ENCODE measurements at regions not wholly inside any gene's neighbourhood (a gene's known extent, or its start where the extent isn't known, plus 50 kb on each side); places are given as distances from the start of the nearest gene placed in this dataset.

GRCh38 chr2:129240061-129240460 is 739.4 kb upstream of the RAB6C start:
- TF ChIP-seq CTCF (IDR thresholded peaks at IDR 0.05), result no peak
- TF ChIP-seq EZH2 (IDR thresholded peaks at IDR 0.05), result no peak

Data from neural progenitor cell (in vitro differentiated cells).